ENCODE measurements at regions not wholly inside any gene's neighbourhood (a gene's known extent, or its start where the extent isn't known, plus 50 kb on each side); places are given as distances from the start of the nearest gene placed in this dataset.

DNA sequence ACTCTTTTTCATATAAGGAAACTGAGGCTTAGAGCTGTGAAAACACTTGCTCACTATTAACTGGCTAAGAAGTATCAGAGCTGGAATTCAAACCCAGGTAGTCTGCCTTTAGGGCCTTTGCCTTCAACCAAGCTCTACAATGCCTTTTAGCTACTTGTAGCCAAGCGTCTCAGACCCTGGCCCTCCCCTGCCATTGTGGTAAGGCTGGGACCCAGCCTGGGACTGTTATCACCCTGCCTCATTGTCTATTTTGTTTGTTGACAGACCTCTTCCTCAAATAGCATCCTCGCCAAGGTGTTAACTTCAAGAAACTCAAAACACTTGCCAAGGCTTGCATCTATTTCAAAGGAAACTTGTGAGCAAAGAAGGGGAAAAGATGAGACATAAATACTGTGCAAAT, 76.7 kb upstream of the CD28 start:
- POLR2A ChIA-PET: interaction anchor here (1.3 kb wide), 1 partner anchor 15 kb away, joined by 5 read pairs; no protein-coding TSS in a partner anchor

DNA sequence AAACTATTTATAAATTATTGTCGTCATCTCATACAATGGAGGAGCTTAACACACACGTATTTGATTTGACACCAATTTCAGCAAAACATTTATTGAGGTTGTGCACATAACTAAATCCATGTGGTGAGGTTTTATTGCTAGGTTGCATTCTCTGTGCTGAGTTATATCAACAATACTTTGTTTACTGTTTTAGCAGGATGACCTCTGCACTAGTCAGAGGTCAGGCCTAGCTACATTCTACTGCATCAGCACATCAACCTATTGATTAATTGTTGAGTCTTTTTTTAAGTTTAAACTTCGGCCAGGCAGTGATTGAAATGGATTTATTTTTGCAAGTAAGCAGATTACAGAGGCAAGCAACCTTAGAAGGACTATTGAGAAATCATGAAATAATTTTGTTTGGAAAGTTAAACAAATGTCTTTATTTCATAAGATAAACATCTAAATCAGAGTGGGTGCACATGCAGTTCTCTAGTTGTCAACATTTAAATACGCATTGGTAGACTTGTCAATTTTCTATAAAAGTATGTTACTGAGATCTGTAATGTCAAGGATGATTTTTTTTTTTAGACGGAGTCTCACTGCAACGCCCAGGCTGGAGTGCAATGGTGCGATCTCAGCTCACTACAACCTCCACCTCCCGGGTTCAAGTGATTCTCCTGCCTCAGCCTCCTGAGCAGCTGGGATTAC, 75.2 kb upstream of the CD28 start:
- ChIA-PET CTCF (no interaction called here), POLR2A (interaction anchor here (1.3 kb wide), 1 partner anchor 16 kb away, joined by 5 read pairs; no protein-coding TSS in a partner anchor)
- Mint-ChIP-seq H3K4me1 (no peaks in the 10 kb centered on the region), H3K4me3 (no peak overlapping the region), H3K9me3 (peaks cover 4% of the 10 kb centered on the region; the same call in 1 of the 2 replicates), H3K36me3 (no peaks in the 10 kb centered on the region), H3K27ac (no peak overlapping the region), H3K27me3 (ENCODE audit: low read depth) (no peaks in the 10 kb centered on the region; the same call in 1 of the 2 replicates)
- no peak for ATAC-seq
- TF ChIP-seq, protein P1, sequence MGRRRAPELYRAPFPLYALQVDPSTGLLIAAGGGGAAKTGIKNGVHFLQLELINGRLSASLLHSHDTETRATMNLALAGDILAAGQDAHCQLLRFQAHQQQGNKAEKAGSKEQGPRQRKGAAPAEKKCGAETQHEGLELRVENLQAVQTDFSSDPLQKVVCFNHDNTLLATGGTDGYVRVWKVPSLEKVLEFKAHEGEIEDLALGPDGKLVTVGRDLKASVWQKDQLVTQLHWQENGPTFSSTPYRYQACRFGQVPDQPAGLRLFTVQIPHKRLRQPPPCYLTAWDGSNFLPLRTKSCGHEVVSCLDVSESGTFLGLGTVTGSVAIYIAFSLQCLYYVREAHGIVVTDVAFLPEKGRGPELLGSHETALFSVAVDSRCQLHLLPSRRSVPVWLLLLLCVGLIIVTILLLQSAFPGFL (CRISPR knock-in tag; IDR thresholded peaks at IDR 0.05; ENCODE audit: borderline replicate concordance): no peak
- TF ChIP-seq RORB (CRISPR knock-in tag; IDR thresholded peaks at IDR 0.05) (no peak), SP1 (CRISPR knock-in tag; conservative IDR thresholded peaks at IDR 0.05) (no peak), GTF2I (CRISPR knock-in tag; conservative IDR thresholded peaks at IDR 0.05) (no peak), ZNF219 (CRISPR knock-in tag; IDR thresholded peaks at IDR 0.05; ENCODE audit: borderline replicate concordance) (no peak), NR3C1 (CRISPR knock-in tag; conservative IDR thresholded peaks at IDR 0.05; ENCODE audit: low read depth) (no peak), TEAD1 (CRISPR knock-in tag; IDR thresholded peaks at IDR 0.05) (no peak), ZNF263 (CRISPR knock-in tag; IDR thresholded peaks at IDR 0.05; ENCODE audit: low read depth) (no peak), ATF1 (CRISPR knock-in tag; IDR thresholded peaks at IDR 0.05) (no peak)
- TF ChIP-seq, protein P2, sequence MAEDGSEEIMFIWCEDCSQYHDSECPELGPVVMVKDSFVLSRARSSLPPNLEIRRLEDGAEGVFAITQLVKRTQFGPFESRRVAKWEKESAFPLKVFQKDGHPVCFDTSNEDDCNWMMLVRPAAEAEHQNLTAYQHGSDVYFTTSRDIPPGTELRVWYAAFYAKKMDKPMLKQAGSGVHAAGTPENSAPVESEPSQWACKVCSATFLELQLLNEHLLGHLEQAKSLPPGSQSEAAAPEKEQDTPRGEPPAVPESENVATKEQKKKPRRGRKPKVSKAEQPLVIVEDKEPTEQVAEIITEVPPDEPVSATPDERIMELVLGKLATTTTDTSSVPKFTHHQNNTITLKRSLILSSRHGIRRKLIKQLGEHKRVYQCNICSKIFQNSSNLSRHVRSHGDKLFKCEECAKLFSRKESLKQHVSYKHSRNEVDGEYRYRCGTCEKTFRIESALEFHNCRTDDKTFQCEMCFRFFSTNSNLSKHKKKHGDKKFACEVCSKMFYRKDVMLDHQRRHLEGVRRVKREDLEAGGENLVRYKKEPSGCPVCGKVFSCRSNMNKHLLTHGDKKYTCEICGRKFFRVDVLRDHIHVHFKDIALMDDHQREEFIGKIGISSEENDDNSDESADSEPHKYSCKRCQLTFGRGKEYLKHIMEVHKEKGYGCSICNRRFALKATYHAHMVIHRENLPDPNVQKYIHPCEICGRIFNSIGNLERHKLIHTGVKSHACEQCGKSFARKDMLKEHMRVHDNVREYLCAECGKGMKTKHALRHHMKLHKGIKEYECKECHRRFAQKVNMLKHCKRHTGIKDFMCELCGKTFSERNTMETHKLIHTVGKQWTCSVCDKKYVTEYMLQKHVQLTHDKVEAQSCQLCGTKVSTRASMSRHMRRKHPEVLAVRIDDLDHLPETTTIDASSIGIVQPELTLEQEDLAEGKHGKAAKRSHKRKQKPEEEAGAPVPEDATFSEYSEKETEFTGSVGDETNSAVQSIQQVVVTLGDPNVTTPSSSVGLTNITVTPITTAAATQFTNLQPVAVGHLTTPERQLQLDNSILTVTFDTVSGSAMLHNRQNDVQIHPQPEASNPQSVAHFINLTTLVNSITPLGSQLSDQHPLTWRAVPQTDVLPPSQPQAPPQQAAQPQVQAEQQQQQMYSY (CRISPR knock-in tag; IDR thresholded peaks at IDR 0.05): no peak
- TF ChIP-seq, protein P3, sequence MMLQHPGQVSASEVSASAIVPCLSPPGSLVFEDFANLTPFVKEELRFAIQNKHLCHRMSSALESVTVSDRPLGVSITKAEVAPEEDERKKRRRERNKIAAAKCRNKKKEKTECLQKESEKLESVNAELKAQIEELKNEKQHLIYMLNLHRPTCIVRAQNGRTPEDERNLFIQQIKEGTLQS (CRISPR knock-in tag; conservative IDR thresholded peaks at IDR 0.05): no peak
- TF ChIP-seq, protein P4, sequence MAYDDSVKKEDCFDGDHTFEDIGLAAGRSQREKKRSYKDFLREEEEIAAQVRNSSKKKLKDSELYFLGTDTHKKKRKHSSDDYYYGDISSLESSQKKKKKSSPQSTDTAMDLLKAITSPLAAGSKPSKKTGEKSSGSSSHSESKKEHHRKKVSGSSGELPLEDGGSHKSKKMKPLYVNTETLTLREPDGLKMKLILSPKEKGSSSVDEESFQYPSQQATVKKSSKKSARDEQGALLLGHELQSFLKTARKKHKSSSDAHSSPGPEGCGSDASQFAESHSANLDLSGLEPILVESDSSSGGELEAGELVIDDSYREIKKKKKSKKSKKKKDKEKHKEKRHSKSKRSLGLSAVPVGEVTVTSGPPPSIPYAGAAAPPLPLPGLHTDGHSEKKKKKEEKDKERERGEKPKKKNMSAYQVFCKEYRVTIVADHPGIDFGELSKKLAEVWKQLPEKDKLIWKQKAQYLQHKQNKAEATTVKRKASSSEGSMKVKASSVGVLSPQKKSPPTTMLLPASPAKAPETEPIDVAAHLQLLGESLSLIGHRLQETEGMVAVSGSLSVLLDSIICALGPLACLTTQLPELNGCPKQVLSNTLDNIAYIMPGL (CRISPR knock-in tag; IDR thresholded peaks at IDR 0.05): no peak
- no peak for DNase-seq (ENCODE audit: low spot score)

More for the DNA sequence above, 76.7 kb upstream of the CD28 start:
- Mint-ChIP-seq H3K4me1 (no peaks in the 10 kb centered on the region), H3K27ac (no peak overlapping the region), H3K36me3 (no peaks in the 10 kb centered on the region), H3K4me3 (no peak overlapping the region), H3K9me3 (peaks cover 1% of the 10 kb centered on the region; the same call in 1 of the 2 replicates), H3K27me3 (ENCODE audit: low read depth) (no peaks in the 10 kb centered on the region; the same call in 1 of the 2 replicates)
- CTCF ChIA-PET: no interaction called here
- no peak for TF ChIP-seq ZNF121 (CRISPR knock-in tag; IDR thresholded peaks at IDR 0.05)
- DNase-seq (ENCODE audit: low spot score): no peak
- ATAC-seq: no peak
